GM12892 (cell line): ENCODE measurements at regions not wholly inside any gene's neighbourhood (a gene's known extent, or its start where the extent isn't known, plus 50 kb on each side); places are given as distances from the start of the nearest gene placed in this dataset.

Experiments used
- POLR2A ChIP-seq: IDR thresholded peaks from 2 replicates; pipeline ENCODE4 v1.6.1; 2011; ENCODE audit warnings: low read depth, low read length, control low read depth
- POLR2AphosphoS5 ChIP-seq: IDR thresholded peaks from 2 replicates; pipeline ENCODE4 v1.6.1; 2011; ENCODE audit warnings: low read depth, low read length, control low read depth

DNA sequence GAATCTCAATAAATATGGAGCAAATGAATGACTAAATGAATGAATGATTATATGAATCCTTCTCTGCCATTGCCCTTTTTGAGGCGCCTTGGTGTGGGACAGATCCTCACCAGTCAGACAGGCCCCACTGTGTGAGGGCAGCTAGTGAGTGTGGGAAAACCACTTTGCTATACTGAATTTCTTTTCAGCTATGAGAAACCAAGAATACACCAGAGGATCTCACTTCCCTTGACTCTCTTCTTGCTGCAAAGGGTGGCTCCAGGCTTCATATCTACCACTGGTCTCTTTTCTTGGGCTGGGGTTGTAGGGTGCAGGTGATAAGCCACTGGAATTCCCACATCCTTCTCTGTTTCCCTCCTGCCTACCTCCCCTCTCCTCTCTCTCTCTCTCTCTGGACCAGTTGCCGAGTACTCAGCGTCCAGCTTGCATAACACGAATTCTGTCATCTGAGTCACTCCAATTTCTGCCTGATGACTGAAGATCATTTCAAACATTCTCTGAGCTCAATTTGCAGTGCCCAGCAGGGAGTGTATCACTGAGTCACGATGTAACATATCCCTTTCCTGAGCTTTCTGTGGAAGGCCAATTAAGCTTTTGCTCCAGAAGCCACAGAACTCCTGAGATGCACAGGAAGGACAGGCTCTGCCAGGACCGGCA is 304.3 kb upstream of the NCAM1 start:
- TF ChIP-seq POLR2A (no peak), POLR2AphosphoS5 (no peak)
